ENCODE measurements at regions not wholly inside any gene's neighbourhood (a gene's known extent, or its start where the extent isn't known, plus 50 kb on each side); places are given as distances from the start of the nearest gene placed in this dataset.

- TF ChIP-seq POLR2A (IDR thresholded peaks at IDR 0.05), result no peak
- TF ChIP-seq, protein P1, sequence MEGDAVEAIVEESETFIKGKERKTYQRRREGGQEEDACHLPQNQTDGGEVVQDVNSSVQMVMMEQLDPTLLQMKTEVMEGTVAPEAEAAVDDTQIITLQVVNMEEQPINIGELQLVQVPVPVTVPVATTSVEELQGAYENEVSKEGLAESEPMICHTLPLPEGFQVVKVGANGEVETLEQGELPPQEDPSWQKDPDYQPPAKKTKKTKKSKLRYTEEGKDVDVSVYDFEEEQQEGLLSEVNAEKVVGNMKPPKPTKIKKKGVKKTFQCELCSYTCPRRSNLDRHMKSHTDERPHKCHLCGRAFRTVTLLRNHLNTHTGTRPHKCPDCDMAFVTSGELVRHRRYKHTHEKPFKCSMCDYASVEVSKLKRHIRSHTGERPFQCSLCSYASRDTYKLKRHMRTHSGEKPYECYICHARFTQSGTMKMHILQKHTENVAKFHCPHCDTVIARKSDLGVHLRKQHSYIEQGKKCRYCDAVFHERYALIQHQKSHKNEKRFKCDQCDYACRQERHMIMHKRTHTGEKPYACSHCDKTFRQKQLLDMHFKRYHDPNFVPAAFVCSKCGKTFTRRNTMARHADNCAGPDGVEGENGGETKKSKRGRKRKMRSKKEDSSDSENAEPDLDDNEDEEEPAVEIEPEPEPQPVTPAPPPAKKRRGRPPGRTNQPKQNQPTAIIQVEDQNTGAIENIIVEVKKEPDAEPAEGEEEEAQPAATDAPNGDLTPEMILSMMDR (IDR thresholded peaks at IDR 0.05), result no peak
- H3K27me3 ChIP-seq, result no peaks in the 10 kb centered on the region
- no peak overlapping the region for H3K27ac ChIP-seq
- intact Hi-C loops (cut with DNase I), result no loop called here
- ATAC-seq, result no peak
- H3K4me3 ChIP-seq, result no peak overlapping the region
- no peaks in the 10 kb centered on the region for H3K36me3 ChIP-seq
- no peaks in the 10 kb centered on the region for H3K4me1 ChIP-seq
- 55% methylated on average over 6 of the region's 6 CpGs for WGBS (ENCODE audit: insufficient coverage, low coverage, low lambda C conversion rate, missing lambda C conversion rate)
- H3K9me3 ChIP-seq, result no peaks in the 10 kb centered on the region
- DNase-seq, result no peak
Measured at GRCh38 chr3:178302966-178303930, 233.0 kb upstream of the KCNMB2 start.

GRCh38 chr3:178304758-178305467 lies 231.3 kb upstream of the KCNMB2 start:
- Histone ChIP-seq H3K27me3 (no peaks in the 10 kb centered on the region), H3K4me1 (no peaks in the 10 kb centered on the region), H3K4me3 (no peak overlapping the region), H3K9me3 (no peaks in the 10 kb centered on the region), H3K36me3 (no peaks in the 10 kb centered on the region), H3K27ac (no peak overlapping the region)
- ATAC-seq (no peak), DNase-seq (no peak)
- intact Hi-C loops (cut with DNase I), result no loop called here
- 63% methylated on average over 1 of the region's 1 CpG for WGBS (ENCODE audit: insufficient coverage, low coverage, low lambda C conversion rate, missing lambda C conversion rate)
- no peak for TF ChIP-seq POLR2A (IDR thresholded peaks at IDR 0.05)
- TF ChIP-seq, protein P1 (IDR thresholded peaks at IDR 0.05), result no peak

GRCh38 chr3:178306432-178307115 lies 229.7 kb upstream of the KCNMB2 start:
- 56% methylated on average over 3 of the region's 3 CpGs for WGBS (ENCODE audit: insufficient coverage, low coverage, low lambda C conversion rate, missing lambda C conversion rate)
- ATAC-seq (no peak), DNase-seq (no peak)
- H3K27me3 ChIP-seq, result no peaks in the 10 kb centered on the region
- no peak for TF ChIP-seq POLR2A (IDR thresholded peaks at IDR 0.05)
- TF ChIP-seq, protein P1 (IDR thresholded peaks at IDR 0.05), result no peak
- no peaks in the 10 kb centered on the region for H3K4me1 ChIP-seq
- H3K27ac ChIP-seq, result no peak overlapping the region
- no peak overlapping the region for H3K4me3 ChIP-seq
- H3K9me3 ChIP-seq, result no peaks in the 10 kb centered on the region
- H3K36me3 ChIP-seq, result no peaks in the 10 kb centered on the region
- intact Hi-C loops (cut with DNase I), result no loop called here

DNA sequence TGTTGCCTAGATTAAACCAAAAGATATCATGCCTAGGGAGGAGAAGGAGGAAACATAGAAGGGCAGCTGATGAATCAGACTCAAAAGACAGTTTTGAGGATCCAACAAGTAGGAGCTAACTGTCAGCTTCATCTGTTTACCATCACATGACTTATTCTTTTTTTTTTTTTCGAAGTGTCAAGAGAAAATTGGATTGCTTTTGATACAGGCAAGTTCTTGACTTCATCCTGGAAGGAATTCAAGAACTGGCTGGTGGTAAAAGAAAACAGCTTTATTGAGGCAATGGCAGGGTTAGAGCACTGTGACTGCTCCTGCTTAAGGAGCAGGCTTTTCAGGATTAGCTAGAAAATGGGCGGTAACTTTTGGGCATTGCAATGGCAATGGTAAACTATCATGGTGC lies 227.5 kb upstream of the KCNMB2 start:
- DNase-seq, result no peak
- no peaks in the 10 kb centered on the region for H3K4me1 ChIP-seq
- intact Hi-C loops (cut with DNase I), result no loop called here

More for the DNA sequence above, 227.5 kb upstream of the KCNMB2 start:
- no peak for ATAC-seq
- H3K9me3 ChIP-seq, result no peaks in the 10 kb centered on the region
- no peaks in the 10 kb centered on the region for H3K36me3 ChIP-seq
- no peaks in the 10 kb centered on the region for H3K27me3 ChIP-seq
- TF ChIP-seq POLR2A (IDR thresholded peaks at IDR 0.05), result no peak
- TF ChIP-seq, protein P1 (IDR thresholded peaks at IDR 0.05), result no peak
- no peak overlapping the region for H3K4me3 ChIP-seq
- WGBS (ENCODE audit: insufficient coverage, low coverage, low lambda C conversion rate, missing lambda C conversion rate), result 73% methylated on average over 2 of the region's 2 CpGs
- H3K27ac ChIP-seq, result no peak overlapping the region
